ENCODE measurements at regions not wholly inside any gene's neighbourhood (a gene's known extent, or its start where the extent isn't known, plus 50 kb on each side); places are given as distances from the start of the nearest gene placed in this dataset.

DNA sequence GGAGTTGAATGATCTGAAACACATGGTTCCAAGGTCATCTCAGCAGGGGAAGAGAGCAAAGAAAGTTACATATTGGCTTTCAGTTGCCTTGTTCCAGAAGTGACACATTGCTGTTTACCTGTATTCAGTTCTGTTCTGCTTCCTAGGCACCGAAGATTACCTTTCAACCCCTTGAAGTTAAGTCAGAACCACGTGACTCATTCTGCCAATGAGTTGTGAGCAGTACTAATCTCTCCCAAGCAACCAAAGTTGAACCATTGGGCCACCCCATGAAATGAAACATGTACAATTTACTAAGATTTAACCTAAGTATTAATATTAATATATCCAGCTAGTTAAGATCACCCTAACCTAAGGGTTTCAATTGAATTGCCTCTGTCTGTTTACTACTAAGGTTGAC lies 439.2 kb upstream of the MAF start:
- Mint-ChIP-seq H3K4me1 (no peaks in the 10 kb centered on the region), H3K27me3 (ENCODE audit: low read depth) (peaks cover 24% of the 10 kb centered on the region), H3K27ac (no peak overlapping the region), H3K9me3 (peaks cover 12% of the 10 kb centered on the region), H3K4me3 (no peak overlapping the region), H3K36me3 (ENCODE audit: low read depth) (no peaks in the 10 kb centered on the region)
- TF ChIP-seq, protein P1, sequence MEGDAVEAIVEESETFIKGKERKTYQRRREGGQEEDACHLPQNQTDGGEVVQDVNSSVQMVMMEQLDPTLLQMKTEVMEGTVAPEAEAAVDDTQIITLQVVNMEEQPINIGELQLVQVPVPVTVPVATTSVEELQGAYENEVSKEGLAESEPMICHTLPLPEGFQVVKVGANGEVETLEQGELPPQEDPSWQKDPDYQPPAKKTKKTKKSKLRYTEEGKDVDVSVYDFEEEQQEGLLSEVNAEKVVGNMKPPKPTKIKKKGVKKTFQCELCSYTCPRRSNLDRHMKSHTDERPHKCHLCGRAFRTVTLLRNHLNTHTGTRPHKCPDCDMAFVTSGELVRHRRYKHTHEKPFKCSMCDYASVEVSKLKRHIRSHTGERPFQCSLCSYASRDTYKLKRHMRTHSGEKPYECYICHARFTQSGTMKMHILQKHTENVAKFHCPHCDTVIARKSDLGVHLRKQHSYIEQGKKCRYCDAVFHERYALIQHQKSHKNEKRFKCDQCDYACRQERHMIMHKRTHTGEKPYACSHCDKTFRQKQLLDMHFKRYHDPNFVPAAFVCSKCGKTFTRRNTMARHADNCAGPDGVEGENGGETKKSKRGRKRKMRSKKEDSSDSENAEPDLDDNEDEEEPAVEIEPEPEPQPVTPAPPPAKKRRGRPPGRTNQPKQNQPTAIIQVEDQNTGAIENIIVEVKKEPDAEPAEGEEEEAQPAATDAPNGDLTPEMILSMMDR (IDR thresholded peaks at IDR 0.05; ENCODE audit: unreplicated experiment in 3 of 3): no peak

DNA sequence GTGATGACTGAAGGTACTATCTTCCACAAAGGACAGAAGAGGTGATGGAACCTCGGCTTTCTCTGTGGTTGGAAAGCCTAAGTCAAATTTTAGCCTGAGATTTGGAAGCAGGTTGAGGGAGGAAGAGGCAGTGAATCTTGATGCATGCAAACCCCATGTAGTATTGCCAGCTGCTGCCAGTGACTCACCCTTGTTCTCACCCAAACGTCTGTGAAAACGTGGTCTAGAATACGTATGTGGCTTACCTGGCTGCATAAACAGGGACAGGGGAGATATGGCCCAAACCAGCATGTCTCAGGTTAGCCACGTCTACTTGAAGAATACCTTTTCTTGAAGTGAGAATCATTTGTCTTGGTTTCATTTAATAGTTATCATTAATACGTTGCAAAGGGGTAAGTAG lies 438.0 kb upstream of the MAF start:
- TF ChIP-seq, protein P1 (IDR thresholded peaks at IDR 0.05; ENCODE audit: unreplicated experiment in 3 of 3): no peak

GRCh38 chr16:80034948-80035663 lies 434.6 kb upstream of the MAF start:
- H3K9me3 Mint-ChIP-seq: peaks cover 29% of the 10 kb centered on the region
- H3K27ac Mint-ChIP-seq: no peak overlapping the region
- H3K36me3 Mint-ChIP-seq (ENCODE audit: low read depth): peaks cover 3% of the 10 kb centered on the region
- H3K27me3 Mint-ChIP-seq (ENCODE audit: low read depth): peaks cover 8% of the 10 kb centered on the region
- TF ChIP-seq, protein P1 (IDR thresholded peaks at IDR 0.05; ENCODE audit: unreplicated experiment in 3 of 3): no peak
- H3K4me1 Mint-ChIP-seq: no peaks in the 10 kb centered on the region
- H3K4me3 Mint-ChIP-seq: no peak overlapping the region

More for the DNA sequence above, 438.0 kb upstream of the MAF start:
- Mint-ChIP-seq H3K9me3 (peaks cover 18% of the 10 kb centered on the region), H3K4me3 (no peak overlapping the region), H3K27me3 (ENCODE audit: low read depth) (peaks cover 24% of the 10 kb centered on the region), H3K27ac (no peak overlapping the region), H3K36me3 (ENCODE audit: low read depth) (no peaks in the 10 kb centered on the region), H3K4me1 (no peaks in the 10 kb centered on the region)

- Mint-ChIP-seq H3K36me3 (ENCODE audit: low read depth) (peaks cover 3% of the 10 kb centered on the region), H3K4me3 (no peak overlapping the region), H3K27me3 (ENCODE audit: low read depth) (peaks cover 8% of the 10 kb centered on the region), H3K27ac (no peak overlapping the region), H3K4me1 (no peaks in the 10 kb centered on the region), H3K9me3 (peaks cover 29% of the 10 kb centered on the region)
- TF ChIP-seq, protein P1 (IDR thresholded peaks at IDR 0.05; ENCODE audit: unreplicated experiment in 3 of 3): no peak
Measured at GRCh38 chr16:80034469-80034826, 433.9 kb upstream of the MAF start.

DNA sequence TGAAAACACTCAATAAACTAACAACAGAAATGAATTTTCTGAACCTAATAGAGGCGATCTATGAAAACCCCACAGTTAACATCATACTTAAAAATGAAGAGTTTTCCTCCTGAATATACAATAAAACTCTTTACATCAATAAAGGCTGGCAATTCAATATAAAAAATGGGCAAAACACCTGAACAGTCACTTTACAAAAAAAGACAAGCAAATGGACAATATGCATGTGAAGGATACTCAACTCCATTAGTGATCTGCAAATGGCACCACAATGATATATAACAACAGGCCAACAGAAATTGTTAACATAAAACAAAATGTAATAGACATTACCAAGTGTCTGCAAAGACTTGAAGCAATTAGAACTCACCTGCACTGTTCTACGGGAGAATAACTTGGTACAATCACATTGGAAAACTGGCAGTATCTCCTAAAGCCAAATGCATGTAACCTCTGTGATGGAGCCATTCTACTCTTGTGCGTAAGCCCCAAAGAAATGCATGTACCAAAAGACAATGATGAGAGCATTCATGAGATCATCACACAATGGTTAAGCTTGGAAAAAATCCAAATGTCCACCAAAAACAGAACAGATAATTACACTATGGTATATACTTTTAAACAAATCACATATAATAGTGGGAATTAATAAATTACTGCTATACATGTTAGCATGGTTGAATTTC lies 433.4 kb upstream of the MAF start:
- Mint-ChIP-seq H3K27ac (no peak overlapping the region), H3K9me3 (peaks cover 29% of the 10 kb centered on the region), H3K36me3 (ENCODE audit: low read depth) (peaks cover 3% of the 10 kb centered on the region), H3K4me3 (no peak overlapping the region), H3K27me3 (ENCODE audit: low read depth) (peaks cover 8% of the 10 kb centered on the region), H3K4me1 (no peaks in the 10 kb centered on the region)
- TF ChIP-seq, protein P1 (IDR thresholded peaks at IDR 0.05; ENCODE audit: unreplicated experiment in 3 of 3): no peak

Data from nephron (organoid).